Esophagus muscularis mucosa (tissue), 3 donors: ENCODE measurements at regions not wholly inside any gene's neighbourhood (a gene's known extent, or its start where the extent isn't known, plus 50 kb on each side); places are given as distances from the start of the nearest gene placed in this dataset.

Experiments
- POLR2A ChIP-seq: fragments of 450-650 bp; IDR thresholded peaks from one replicate; pipeline ENCODE4 v1.6.1; 2017; ENCODE audit warnings: antibody characterized with exemption, moderate library complexity, mild to moderate bottlenecking, low read depth
- TF ChIP-seq, protein P1 (sequence below), 3 experiments: fragments of 200-600 bp in 2 of 3; fragments of 450-650 bp in 1 of 3; sonication (generic) in 2 of 3; IDR thresholded peaks; one replicate each; pipeline ENCODE4 v1.5.1; 2017 to 2019; ENCODE audit warnings: antibody characterized with exemption in 3 of 3, mild to moderate bottlenecking in 2 of 3, moderate library complexity in 1 of 3

DNA sequence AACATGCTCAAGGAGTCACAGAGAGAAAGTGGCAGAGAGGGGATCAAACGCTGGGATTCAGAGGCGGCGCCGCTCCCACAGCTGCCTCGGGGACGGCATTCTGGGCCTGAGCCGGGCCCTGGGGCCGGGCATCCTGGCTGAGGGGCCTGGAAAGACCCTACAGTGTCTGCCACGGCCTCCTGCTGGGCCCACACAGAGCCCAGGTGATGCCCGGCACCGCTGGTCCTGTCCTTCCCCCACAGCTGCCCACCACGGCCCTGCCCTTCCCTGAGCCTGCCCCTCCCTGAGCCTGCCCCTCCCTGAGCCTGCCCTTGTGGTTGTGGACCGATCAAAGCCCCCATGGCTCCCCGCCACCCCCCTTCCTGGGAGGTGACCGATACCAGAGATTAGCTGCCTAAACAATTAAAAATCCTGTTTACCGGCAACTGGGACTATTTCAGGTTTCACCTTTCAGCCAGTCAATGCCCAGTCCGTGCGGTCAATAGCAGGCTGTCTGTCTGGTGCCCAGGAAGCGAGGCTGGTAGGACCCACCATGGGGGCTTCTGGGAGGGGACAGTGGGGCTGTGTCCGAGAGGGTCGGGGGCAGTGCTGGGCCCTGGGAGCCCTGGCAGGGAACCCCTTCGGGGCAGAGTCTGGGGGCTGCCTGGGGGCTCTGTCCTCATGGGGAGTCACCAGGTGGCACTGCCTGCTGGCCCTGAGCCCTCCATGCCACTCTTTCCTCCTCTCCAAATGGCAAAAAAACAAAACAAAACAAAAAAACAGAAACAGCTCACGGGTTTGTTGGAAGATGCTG, 55.4 kb upstream of the GATA5 start:
- TF ChIP-seq POLR2A, result no peak
- TF ChIP-seq, protein P1, sequence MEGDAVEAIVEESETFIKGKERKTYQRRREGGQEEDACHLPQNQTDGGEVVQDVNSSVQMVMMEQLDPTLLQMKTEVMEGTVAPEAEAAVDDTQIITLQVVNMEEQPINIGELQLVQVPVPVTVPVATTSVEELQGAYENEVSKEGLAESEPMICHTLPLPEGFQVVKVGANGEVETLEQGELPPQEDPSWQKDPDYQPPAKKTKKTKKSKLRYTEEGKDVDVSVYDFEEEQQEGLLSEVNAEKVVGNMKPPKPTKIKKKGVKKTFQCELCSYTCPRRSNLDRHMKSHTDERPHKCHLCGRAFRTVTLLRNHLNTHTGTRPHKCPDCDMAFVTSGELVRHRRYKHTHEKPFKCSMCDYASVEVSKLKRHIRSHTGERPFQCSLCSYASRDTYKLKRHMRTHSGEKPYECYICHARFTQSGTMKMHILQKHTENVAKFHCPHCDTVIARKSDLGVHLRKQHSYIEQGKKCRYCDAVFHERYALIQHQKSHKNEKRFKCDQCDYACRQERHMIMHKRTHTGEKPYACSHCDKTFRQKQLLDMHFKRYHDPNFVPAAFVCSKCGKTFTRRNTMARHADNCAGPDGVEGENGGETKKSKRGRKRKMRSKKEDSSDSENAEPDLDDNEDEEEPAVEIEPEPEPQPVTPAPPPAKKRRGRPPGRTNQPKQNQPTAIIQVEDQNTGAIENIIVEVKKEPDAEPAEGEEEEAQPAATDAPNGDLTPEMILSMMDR (IDR thresholded peaks at IDR 0.05), result no peak
